Spleen (tissue), 7 donors: ENCODE measurements at regions not wholly inside any gene's neighbourhood (a gene's known extent, or its start where the extent isn't known, plus 50 kb on each side); places are given as distances from the start of the nearest gene placed in this dataset.
A peak's percentile ranks its signal among the peaks of the same experiment; 100 is the strongest.

Source experiments
- CTCF ChIP-seq, 11 experiments: fragments of 200-600 bp in 7 of 11; fragments of 450-650 bp in 4 of 11; sonication (generic) in 4 of 11; IDR thresholded peaks in 8 of 11; conservative IDR thresholded peaks in 3 of 11; 1 replicate in 7 of 11; 2 replicates in 4 of 11; pipeline versions ENCODE4 v1.4.0 to v1.8.0; 2016 to 2021; ENCODE audit warnings: antibody characterized with exemption in 11 of 11, inconsistent platforms in 4 of 11, mild to moderate bottlenecking in 1 of 11
- POLR2A ChIP-seq, 3 donors: fragments of 450-650 bp; IDR thresholded peaks; one replicate each; pipeline ENCODE4 v1.5.1; 2017; ENCODE audit warnings: antibody characterized with exemption in 3 of 3, mild to moderate bottlenecking in 1 of 3
- POLR2AphosphoS5 ChIP-seq, 3 donors: sonication (generic); formaldehyde crosslinking; IDR thresholded peaks; one replicate each; pipeline ENCODE4 v1.5.1; 2017; ENCODE audit warnings: antibody characterized with exemption in 3 of 3
- donor health status: DM: no; HTN: no; CAD: no; lungs with moderate emphysema.
- donor health status: DM: no; HTN: no; CAD: no.
- donor health status: DM: no; HTN: no; CAD: no.

GRCh38 chr2:226660526-226660925, 139.1 kb downstream of the IRS1 start:
- TF ChIP-seq CTCF (IDR thresholded peaks at IDR 0.05 in 8 of 11, conservative IDR thresholded peaks at IDR 0.05 in 3 of 11) (no peak), POLR2AphosphoS5 (IDR thresholded peaks at IDR 0.05) (peak in 1 of 3 donors; percentile 65), POLR2A (IDR thresholded peaks at IDR 0.05) (no peak)
